PC-3 (cell line): ENCODE measurements at regions not wholly inside any gene's neighbourhood (a gene's known extent, or its start where the extent isn't known, plus 50 kb on each side); places are given as distances from the start of the nearest gene placed in this dataset.

Experiments used
- ATAC-seq: fragments of 200-7000 bp; cut with Tn5 transposase; 2 replicates; pipeline ENCODE4 v1.9.1; 2020; ENCODE audit warnings: mild to moderate bottlenecking, moderate library complexity
- BruUV-seq: library from RNA; stranded (reverse); fragments of 400-500 nt; replicated peaks from 2 replicates; lab custom pipeline; 2021; lab: Mats Ljungman, UMichigan
- CTCF ChIA-PET: fragments of 300-600 bp; sonication (Branson Sonifier 250); formaldehyde crosslinking; loops from one replicate; lab custom pipeline; 2022; ENCODE audit warnings: antibody characterized with exemption; lab: Charles Lee
- POLR2A ChIA-PET: fragments of 300-600 bp; sonication (Branson Sonifier 250); formaldehyde crosslinking; loops from one replicate; lab custom pipeline; 2022; ENCODE audit warnings: antibody characterized with exemption; ENCODE audit not compliant: unreplicated experiment; lab: Charles Lee
- DNase-seq: peaks from one replicate; pipeline ENCODE4 v3.0.0-alpha.2; 2015
- H2AFZ ChIP-seq: fragments of 300-600 bp; sonication (generic); 2 replicates; pipeline ENCODE4 v1.6.0; 2016; ENCODE audit warnings: antibody characterized with exemption, low read length
- H3F3A ChIP-seq: fragments of 300-600 bp; sonication (generic); one replicate; pipeline ENCODE4 v1.6.0; 2017; ENCODE audit warnings: antibody characterized with exemption, low read length, control low read depth, mild to moderate bottlenecking; ENCODE audit not compliant: unreplicated experiment
- H3K27ac ChIP-seq: fragments of 300-600 bp; sonication (generic); 2 replicates; pipeline ENCODE4 v1.5.1; 2016; ENCODE audit warnings: mild to moderate bottlenecking, low read length
- H3K27me3 ChIP-seq: fragments of 300-600 bp; sonication (generic); 2 replicates; pipeline ENCODE4 v1.6.1; 2016; ENCODE audit warnings: low read length, mixed read lengths
- H3K36me3 ChIP-seq: fragments of 300-600 bp; sonication (generic); 2 replicates; pipeline ENCODE4 v1.6.1; 2016; ENCODE audit warnings: low read depth, mixed run types, low read length, mixed read lengths
- H3K4me1 ChIP-seq: fragments of 300-600 bp; sonication (generic); 2 replicates; pipeline ENCODE4 v1.5.1; 2016; ENCODE audit warnings: low read length; ENCODE audit not compliant: insufficient read depth
- H3K4me2 ChIP-seq: fragments of 300-600 bp; sonication (generic); 2 replicates; pipeline ENCODE4 v1.6.0; 2016; ENCODE audit warnings: low read length
- H3K4me3 ChIP-seq: fragments of 300-600 bp; sonication (generic); 2 replicates; pipeline ENCODE4 v1.5.1; 2016; ENCODE audit warnings: mild to moderate bottlenecking, low read length, mixed read lengths
- H3K79me2 ChIP-seq: fragments of 300-600 bp; sonication (generic); 2 replicates; pipeline ENCODE4 v1.6.1; 2017; ENCODE audit warnings: low read length, mixed read lengths
- H3K9ac ChIP-seq: fragments of 300-600 bp; sonication (generic); 2 replicates; pipeline ENCODE4 v1.6.0; 2016; ENCODE audit warnings: mild to moderate bottlenecking, low read length
- H3K9me2 ChIP-seq: fragments of 300-600 bp; sonication (generic); replicated peaks from 2 replicates; pipeline ENCODE4 v1.6.1; 2016; ENCODE audit warnings: mixed run types, low read length, mixed read lengths
- H3K9me3 ChIP-seq: fragments of 300-600 bp; sonication (generic); 2 replicates; pipeline ENCODE4 v1.6.1; 2016; ENCODE audit warnings: low read length, mixed read lengths
- H4K20me1 ChIP-seq: fragments of 300-600 bp; sonication (generic); 2 replicates; pipeline ENCODE4 v1.6.1; 2016; ENCODE audit warnings: low read length, mixed read lengths
- CTCF ChIP-seq: fragments of 300-600 bp; sonication (generic); conservative IDR thresholded peaks from 2 replicates; pipeline ENCODE4 v1.5.1; 2017; ENCODE audit warnings: antibody characterized with exemption, low read depth, mild to moderate bottlenecking, low read length
- EZH2 ChIP-seq: fragments of 300-600 bp; sonication (generic); IDR thresholded peaks from one replicate; pipeline ENCODE4 v1.6.1; 2017; ENCODE audit warnings: antibody characterized with exemption, mild to moderate bottlenecking, low read length; ENCODE audit not compliant: unreplicated experiment
- EZH2phosphoT487 ChIP-seq: fragments of 300-600 bp; sonication (generic); IDR thresholded peaks from 2 replicates; pipeline ENCODE4 v1.6.1; 2018; ENCODE audit warnings: mild to moderate bottlenecking, antibody characterized with exemption, low read length, borderline replicate concordance
- intact Hi-C: fragments of 100-400 bp; cut with micrococcal nuclease; formaldehyde crosslinking; loops from 2 replicates; pipeline ENCODE4 v1.9.0; 2023

DNA sequence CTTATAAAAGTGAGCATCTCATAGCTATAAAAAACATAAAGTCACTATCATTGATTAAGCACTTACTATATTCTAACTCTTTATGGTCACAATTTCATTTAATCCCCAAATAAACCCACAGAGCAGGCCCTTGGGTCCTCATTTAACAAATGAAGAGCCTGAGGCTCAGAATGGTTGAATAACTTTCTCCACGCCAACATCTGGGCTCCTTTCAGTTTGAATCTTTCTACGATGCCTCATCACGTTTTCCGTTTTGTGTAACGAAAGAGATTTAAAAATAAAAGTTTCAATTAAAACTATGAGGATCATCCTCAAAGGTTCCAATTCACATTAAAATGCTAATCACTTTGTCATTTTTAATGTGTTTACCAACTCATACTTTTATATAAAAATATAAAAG is 74.2 kb upstream of the ADAMTS18 start:
- no peaks in the 10 kb centered on the region for H3K4me1 ChIP-seq

DNA sequence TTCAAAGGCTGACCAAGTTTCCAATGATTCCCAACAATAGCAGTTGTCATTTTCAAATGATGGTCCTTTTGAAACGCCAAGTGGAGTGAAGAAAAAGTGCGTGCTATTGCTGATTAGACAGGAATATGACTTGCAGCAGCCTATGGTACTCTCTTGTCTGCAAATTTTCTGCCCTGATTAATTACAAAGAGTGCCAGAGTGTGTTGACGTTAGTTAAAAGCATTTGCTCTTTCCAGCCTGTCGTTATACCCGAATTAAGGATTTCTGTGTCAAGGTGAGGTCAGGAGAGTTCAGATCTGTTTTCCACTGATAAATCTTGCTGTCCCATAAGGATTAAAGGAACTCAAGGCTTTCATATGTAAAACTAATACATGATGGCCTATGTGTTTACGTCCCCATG is 75.0 kb upstream of the ADAMTS18 start:
- Histone ChIP-seq H2AFZ (no peak overlapping the region), H3K27me3 (0 out of 2 replicates have a peak, but pooled peaks cover 3% of the 10 kb centered on the region), H3K9ac (no peak overlapping the region), H3K4me2 (no peak overlapping the region), H3K4me3 (no peak overlapping the region), H3K9me2 (no peaks in the 10 kb centered on the region), H3K9me3 (no peaks in the 10 kb centered on the region), H3K36me3 (no peaks in the 10 kb centered on the region), H3K79me2 (no peaks in the 10 kb centered on the region), H3F3A (no peaks in the 10 kb centered on the region), H4K20me1 (no peaks in the 10 kb centered on the region), H3K4me1 (no peaks in the 10 kb centered on the region), H3K27ac (no peak overlapping the region)
- DNase-seq (no peak), ATAC-seq (no peak)
- ChIA-PET CTCF (no interaction called here), POLR2A (no interaction called here)
- BruUV-seq = no TSS peak
- no peak for TF ChIP-seq EZH2
- no peak for TF ChIP-seq CTCF
- no peak for TF ChIP-seq EZH2phosphoT487
- intact Hi-C loops = no loop called here

More for the DNA sequence above, 74.2 kb upstream of the ADAMTS18 start:
- Histone ChIP-seq H3K4me3 (no peak overlapping the region), H3K9me2 (no peaks in the 10 kb centered on the region), H3F3A (no peaks in the 10 kb centered on the region), H3K79me2 (no peaks in the 10 kb centered on the region), H3K4me2 (no peak overlapping the region), H2AFZ (no peak overlapping the region), H4K20me1 (no peaks in the 10 kb centered on the region), H3K27me3 (0 out of 2 replicates have a peak, but pooled peaks cover 3% of the 10 kb centered on the region), H3K9me3 (no peaks in the 10 kb centered on the region), H3K27ac (no peak overlapping the region), H3K9ac (no peak overlapping the region), H3K36me3 (no peaks in the 10 kb centered on the region)
- DNase-seq = no peak
- no peak for ATAC-seq
- intact Hi-C loops = no loop called here
- CTCF ChIA-PET = no interaction called here
- no TSS peak for BruUV-seq
- POLR2A ChIA-PET = no interaction called here
- no peak for TF ChIP-seq EZH2

- TF ChIP-seq EZH2 (no peak), EZH2phosphoT487 (no peak), CTCF (no peak)
- Histone ChIP-seq H3K9ac (no peak overlapping the region), H3K4me2 (no peak overlapping the region), H4K20me1 (no peaks in the 10 kb centered on the region), H3K27me3 (0 out of 2 replicates have a peak, but pooled peaks cover 9% of the 10 kb centered on the region), H3F3A (no peaks in the 10 kb centered on the region), H3K79me2 (no peaks in the 10 kb centered on the region), H3K36me3 (no peaks in the 10 kb centered on the region), H3K9me3 (no peaks in the 10 kb centered on the region), H3K9me2 (no peaks in the 10 kb centered on the region), H3K4me3 (no peak overlapping the region), H3K4me1 (no peaks in the 10 kb centered on the region), H3K27ac (no peak overlapping the region), H2AFZ (no peak overlapping the region)
- ChIA-PET POLR2A (no interaction called here), CTCF (no interaction called here)
- ATAC-seq (no peak), DNase-seq (no peak)
- intact Hi-C loops = no loop called here
- no TSS peak for BruUV-seq
Observed at GRCh38 chr16:77511053-77511452, 76.2 kb upstream of the ADAMTS18 start.
